ENCODE measurements at regions not wholly inside any gene's neighbourhood (a gene's known extent, or its start where the extent isn't known, plus 50 kb on each side); places are given as distances from the start of the nearest gene placed in this dataset.

DNA sequence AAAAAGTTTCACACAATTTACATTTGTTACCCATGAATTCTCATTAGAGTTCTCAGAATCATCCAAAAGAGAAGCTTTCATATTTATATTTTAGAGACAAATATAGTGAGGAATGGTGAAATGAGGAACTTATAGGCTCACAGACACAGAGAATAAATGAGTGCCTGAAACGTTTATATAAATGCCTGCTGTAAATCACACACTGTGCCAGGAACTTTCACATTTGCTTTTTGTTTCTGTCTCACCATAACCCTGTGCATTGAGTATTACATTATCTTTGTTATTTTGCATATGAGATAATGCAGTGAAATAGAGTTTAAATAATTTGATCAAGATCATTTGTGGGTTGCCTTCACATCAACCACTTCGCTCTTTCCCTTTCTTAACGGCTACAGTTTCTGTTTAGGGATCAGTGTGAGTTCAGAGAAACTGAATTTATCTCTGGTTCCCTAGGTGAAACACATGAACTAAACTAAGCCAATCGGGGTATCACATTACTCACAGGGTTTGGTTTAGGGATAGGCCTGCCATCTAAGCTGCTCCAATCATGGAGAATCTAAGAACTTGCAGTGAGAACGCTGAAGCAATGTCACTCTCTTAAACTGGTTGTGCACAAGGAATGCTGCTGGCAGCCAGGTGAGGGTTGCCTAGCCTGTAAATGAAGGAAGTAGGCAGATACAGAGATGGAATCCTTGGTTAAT, 1339.2 kb upstream of the TENM4 start:
- TF ChIP-seq, protein P1, sequence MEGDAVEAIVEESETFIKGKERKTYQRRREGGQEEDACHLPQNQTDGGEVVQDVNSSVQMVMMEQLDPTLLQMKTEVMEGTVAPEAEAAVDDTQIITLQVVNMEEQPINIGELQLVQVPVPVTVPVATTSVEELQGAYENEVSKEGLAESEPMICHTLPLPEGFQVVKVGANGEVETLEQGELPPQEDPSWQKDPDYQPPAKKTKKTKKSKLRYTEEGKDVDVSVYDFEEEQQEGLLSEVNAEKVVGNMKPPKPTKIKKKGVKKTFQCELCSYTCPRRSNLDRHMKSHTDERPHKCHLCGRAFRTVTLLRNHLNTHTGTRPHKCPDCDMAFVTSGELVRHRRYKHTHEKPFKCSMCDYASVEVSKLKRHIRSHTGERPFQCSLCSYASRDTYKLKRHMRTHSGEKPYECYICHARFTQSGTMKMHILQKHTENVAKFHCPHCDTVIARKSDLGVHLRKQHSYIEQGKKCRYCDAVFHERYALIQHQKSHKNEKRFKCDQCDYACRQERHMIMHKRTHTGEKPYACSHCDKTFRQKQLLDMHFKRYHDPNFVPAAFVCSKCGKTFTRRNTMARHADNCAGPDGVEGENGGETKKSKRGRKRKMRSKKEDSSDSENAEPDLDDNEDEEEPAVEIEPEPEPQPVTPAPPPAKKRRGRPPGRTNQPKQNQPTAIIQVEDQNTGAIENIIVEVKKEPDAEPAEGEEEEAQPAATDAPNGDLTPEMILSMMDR (IDR thresholded peaks at IDR 0.05; ENCODE audit: poor library complexity): no peak
- TF ChIP-seq EZH2phosphoT487 (IDR thresholded peaks at IDR 0.05; ENCODE audit: low read depth, severe bottlenecking, unreplicated experiment): no peak
